Suppressor macrophage treated with lipopolysaccharide for 1 hour (primary cell): ENCODE measurements at regions not wholly inside any gene's neighbourhood (a gene's known extent, or its start where the extent isn't known, plus 50 kb on each side); places are given as distances from the start of the nearest gene placed in this dataset.
"Not testable (repeated sequence)": the region's sequence is repeated elsewhere in the genome, so short reads cannot be mapped to it uniquely, and the experiment has no call there.

Source experiments
- DNase-seq, 3 donors: peaks; one replicate each; pipeline ENCODE4 v3.0.0-alpha.2; 2020 to 2022

GRCh38 chr10:94129393-94130130, 135.8 kb downstream of the PLCE1 start:
- DNase-seq, result no peak

- DNase-seq, result no peak
Measured at GRCh38 chr10:94131885-94132284, 138.2 kb downstream of the PLCE1 start.

GRCh38 chr10:94133239-94133638, 139.5 kb downstream of the PLCE1 start:
- no peak for DNase-seq

- no peak for DNase-seq
Measured at GRCh38 chr10:94137747-94138146, 144.0 kb downstream of the PLCE1 start.

- DNase-seq, result no peak
Measured at GRCh38 chr10:94138391-94138790, 144.7 kb downstream of the PLCE1 start.

GRCh38 chr10:94143261-94143660, 149.5 kb downstream of the PLCE1 start:
- no peak for DNase-seq

- no peak for DNase-seq
Measured at GRCh38 chr10:94146313-94146712, 152.6 kb downstream of the PLCE1 start.

GRCh38 chr10:94146746-94147145, 153.0 kb downstream of the PLCE1 start:
- no peak for DNase-seq

- DNase-seq, result no peak
Measured at GRCh38 chr10:94149702-94150101, 156.0 kb downstream of the PLCE1 start.

GRCh38 chr10:94150541-94151184, 156.9 kb downstream of the PLCE1 start:
- DNase-seq, result no peak

- DNase-seq, result no peak
Measured at GRCh38 chr10:94155722-94156271, 162.1 kb downstream of the PLCE1 start.

GRCh38 chr10:94156453-94156852, 162.7 kb downstream of the PLCE1 start:
- no peak for DNase-seq

GRCh38 chr10:94165158-94165611, 171.5 kb downstream of the PLCE1 start:
- not testable (repeated sequence) for DNase-seq

GRCh38 chr10:94172332-94172731, 178.6 kb downstream of the PLCE1 start:
- no peak for DNase-seq

- DNase-seq, result no peak
Measured at GRCh38 chr10:94173594-94173993, 179.9 kb downstream of the PLCE1 start.

- no peak for DNase-seq
Measured at GRCh38 chr10:94174838-94175237, 181.1 kb downstream of the PLCE1 start.

GRCh38 chr10:94178475-94179253, 184.1 kb downstream of the NOC3L start:
- DNase-seq, result no peak

- no peak for DNase-seq
Measured at GRCh38 chr10:94180576-94180975, 182.2 kb downstream of the NOC3L start.

GRCh38 chr10:94183666-94184264, 179.0 kb downstream of the NOC3L start:
- no peak for DNase-seq

- no peak for DNase-seq
Measured at GRCh38 chr10:94186722-94187121, 176.0 kb downstream of the NOC3L start.

- no peak for DNase-seq
Measured at GRCh38 chr10:94192333-94192732, 170.4 kb downstream of the NOC3L start.

- DNase-seq, result no peak
Measured at GRCh38 chr10:94192974-94193373, 169.8 kb downstream of the NOC3L start.

- DNase-seq, result no peak
Measured at GRCh38 chr10:94193466-94193924, 169.2 kb downstream of the NOC3L start.
